ENCODE measurements at regions not wholly inside any gene's neighbourhood (a gene's known extent, or its start where the extent isn't known, plus 50 kb on each side); places are given as distances from the start of the nearest gene placed in this dataset.

- TF ChIP-seq YY1 (IDR thresholded peaks at IDR 0.05; ENCODE audit: insufficient read depth, insufficient read length) (peak; percentile 17), SUZ12 (IDR thresholded peaks at IDR 0.05; ENCODE audit: extremely low read depth, insufficient read depth, insufficient read length) (no peak)
These were observed 116.9 kb upstream of the EEF2KMT start for GRCh38 chr16:5214466-5214865.
